Choroid plexus epithelial cell (primary cell): ENCODE measurements at regions not wholly inside any gene's neighbourhood (a gene's known extent, or its start where the extent isn't known, plus 50 kb on each side); places are given as distances from the start of the nearest gene placed in this dataset.

Experiments used
- DNase-seq: peaks from one replicate; pipeline ENCODE4 v3.0.0-alpha.2; 2010; ENCODE audit warnings: low read depth
- H3K4me3 ChIP-seq: 2 replicates; pipeline ENCODE4 v1.5.1; 2011; ENCODE audit warnings: low read depth, mild to moderate bottlenecking, control low read depth, low read length, moderate library complexity
- TF ChIP-seq, protein P1 (sequence below): conservative IDR thresholded peaks from 2 replicates; pipeline ENCODE4 v1.5.1; 2011; ENCODE audit warnings: low read depth, mild to moderate bottlenecking, control low read depth, inconsistent platforms, low read length, moderate library complexity

- H3K4me3 ChIP-seq, result no peak overlapping the region
- DNase-seq, result no peak
- TF ChIP-seq, protein P1, sequence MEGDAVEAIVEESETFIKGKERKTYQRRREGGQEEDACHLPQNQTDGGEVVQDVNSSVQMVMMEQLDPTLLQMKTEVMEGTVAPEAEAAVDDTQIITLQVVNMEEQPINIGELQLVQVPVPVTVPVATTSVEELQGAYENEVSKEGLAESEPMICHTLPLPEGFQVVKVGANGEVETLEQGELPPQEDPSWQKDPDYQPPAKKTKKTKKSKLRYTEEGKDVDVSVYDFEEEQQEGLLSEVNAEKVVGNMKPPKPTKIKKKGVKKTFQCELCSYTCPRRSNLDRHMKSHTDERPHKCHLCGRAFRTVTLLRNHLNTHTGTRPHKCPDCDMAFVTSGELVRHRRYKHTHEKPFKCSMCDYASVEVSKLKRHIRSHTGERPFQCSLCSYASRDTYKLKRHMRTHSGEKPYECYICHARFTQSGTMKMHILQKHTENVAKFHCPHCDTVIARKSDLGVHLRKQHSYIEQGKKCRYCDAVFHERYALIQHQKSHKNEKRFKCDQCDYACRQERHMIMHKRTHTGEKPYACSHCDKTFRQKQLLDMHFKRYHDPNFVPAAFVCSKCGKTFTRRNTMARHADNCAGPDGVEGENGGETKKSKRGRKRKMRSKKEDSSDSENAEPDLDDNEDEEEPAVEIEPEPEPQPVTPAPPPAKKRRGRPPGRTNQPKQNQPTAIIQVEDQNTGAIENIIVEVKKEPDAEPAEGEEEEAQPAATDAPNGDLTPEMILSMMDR, result no peak
Observed at GRCh38 chr6:28725274-28725809, 198.4 kb downstream of the TRIM27 start.

GRCh38 chr6:28725890-28726348 lies 197.9 kb downstream of the TRIM27 start:
- no peak overlapping the region for H3K4me3 ChIP-seq
- no peak for DNase-seq
- TF ChIP-seq, protein P1, result no peak

- TF ChIP-seq, protein P1, result no peak
- DNase-seq, result no peak
- no peak overlapping the region for H3K4me3 ChIP-seq
Observed at GRCh38 chr6:28726569-28727309, 197.0 kb downstream of the TRIM27 start.

DNA sequence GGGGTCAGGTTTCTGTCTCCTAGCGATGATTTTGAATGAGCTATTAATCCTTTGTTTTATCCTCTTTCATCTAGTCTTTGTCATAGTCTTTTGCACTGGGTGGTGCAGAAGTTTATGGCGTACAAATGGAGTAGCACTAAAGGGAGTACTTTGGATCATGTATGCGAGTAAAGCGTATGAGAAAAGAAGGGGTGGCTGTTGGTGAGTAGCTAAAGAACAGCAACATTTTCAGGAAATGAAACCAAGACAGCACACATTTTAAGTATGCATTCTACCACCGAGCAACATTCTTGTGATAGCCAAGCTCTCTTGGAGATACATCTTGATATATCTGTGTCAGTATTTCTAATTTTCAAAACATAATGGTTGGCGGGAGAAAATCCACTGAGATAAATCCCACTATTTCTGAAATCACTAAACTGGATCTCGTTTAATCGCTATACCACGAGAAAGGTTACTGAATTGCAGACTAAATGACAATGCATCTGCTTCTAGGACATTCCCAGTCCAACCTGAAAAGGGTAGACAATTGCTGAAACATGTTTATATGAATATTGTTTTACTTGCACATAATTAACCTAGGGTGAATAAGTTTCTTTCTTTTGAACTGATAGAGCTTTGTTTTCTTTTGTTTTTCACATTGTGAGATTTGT lies 196.1 kb downstream of the TRIM27 start:
- TF ChIP-seq, protein P1, result no peak
- no peak overlapping the region for H3K4me3 ChIP-seq
- DNase-seq, result no peak

GRCh38 chr6:28729501-28730402 lies 194.0 kb downstream of the TRIM27 start:
- DNase-seq, result no peak
- TF ChIP-seq, protein P1, result no peak
- no peak overlapping the region for H3K4me3 ChIP-seq

GRCh38 chr6:28732052-28732451 lies 191.7 kb downstream of the TRIM27 start:
- TF ChIP-seq, protein P1, result no peak
- no peak for DNase-seq
- no peak overlapping the region for H3K4me3 ChIP-seq
